CD4-positive, alpha-beta T cell (primary cell): ENCODE measurements at regions not wholly inside any gene's neighbourhood (a gene's known extent, or its start where the extent isn't known, plus 50 kb on each side); places are given as distances from the start of the nearest gene placed in this dataset.

ENCODE experiments used
- ATAC-seq: fragments of 200-7000 bp; cut with Tn5 transposase; one replicate; pipeline ENCODE4 v1.10.0; 2022; ENCODE audit warnings: mild to moderate bottlenecking; ENCODE audit not compliant: poor library complexity
- CTCF ChIA-PET: fragments of 350-600 bp; sonication (Branson Sonifier 250); formaldehyde crosslinking; loops from one replicate; lab custom pipeline; 2021; ENCODE audit warnings: antibody characterized with exemption, inconsistent platforms; lab: Charles Lee
- POLR2A ChIA-PET: fragments of 350-600 bp; sonication (Branson Sonifier 250); formaldehyde crosslinking; loops from one replicate; lab custom pipeline; 2021; ENCODE audit warnings: antibody characterized with exemption, inconsistent platforms; lab: Charles Lee
- DNase-seq, 14 experiments: peaks; one replicate each; pipeline ENCODE4 v3.0.0-alpha.2; 2013 to 2020; ENCODE audit warnings: mixed read lengths in 2 of 14
- H3K27ac ChIP-seq, 2 donors: one replicate each; pipeline versions ENCODE4 v1.5.1 to v1.7.0; 2013; ENCODE audit warnings: low read length in 2 of 2, low read depth in 1 of 2, mild to moderate bottlenecking in 1 of 2
- H3K27me3 ChIP-seq, 2 experiments: 1 replicate in 1 of 2; 2 replicates in 1 of 2; pipeline versions ENCODE4 v1.6.1 to v1.7.0; 2013; ENCODE audit warnings: low read length in 2 of 2, control low read depth in 1 of 2, mild to moderate bottlenecking in 1 of 2, moderate library complexity in 1 of 2; ENCODE audit not compliant: insufficient read depth in 2 of 2, control insufficient read depth in 1 of 2
- H3K36me3 ChIP-seq: one replicate; pipeline ENCODE4 v1.6.1; 2013; ENCODE audit warnings: low read length, control low read depth; ENCODE audit not compliant: insufficient read depth
- H3K4me1 ChIP-seq: one replicate; pipeline ENCODE4 v1.6.1; 2013; ENCODE audit warnings: low read length, control low read depth; ENCODE audit not compliant: insufficient read depth
- H3K4me3 ChIP-seq: one replicate; pipeline ENCODE4 v1.5.1; 2013; ENCODE audit warnings: mild to moderate bottlenecking, low read length, moderate library complexity
- H3K9me3 ChIP-seq, 2 experiments: 1 replicate in 1 of 2; 2 replicates in 1 of 2; pipeline versions ENCODE4 v1.6.1 to v1.7.0; 2013; ENCODE audit warnings: low read length in 2 of 2, mild to moderate bottlenecking in 2 of 2, control low read depth in 1 of 2, moderate library complexity in 1 of 2; ENCODE audit not compliant: control insufficient read depth in 1 of 2, insufficient read depth in 1 of 2
- H3K27ac Mint-ChIP-seq: one replicate; pipeline ENCODE4 v1.8.0; 2020; ENCODE audit warnings: mixed read lengths
- H3K27me3 Mint-ChIP-seq: one replicate; pipeline ENCODE4 v1.8.0; 2021; ENCODE audit warnings: mixed read lengths
- H3K36me3 Mint-ChIP-seq: one replicate; pipeline ENCODE4 v1.8.0; 2021; ENCODE audit warnings: low read depth, mixed read lengths
- H3K4me1 Mint-ChIP-seq: one replicate; pipeline ENCODE4 v1.8.0; 2021; ENCODE audit warnings: low read depth, mixed read lengths
- H3K4me3 Mint-ChIP-seq: one replicate; pipeline ENCODE4 v1.8.0; 2020; ENCODE audit warnings: mild to moderate bottlenecking, mixed read lengths
- H3K9me3 Mint-ChIP-seq: one replicate; pipeline ENCODE4 v1.8.0; 2020; ENCODE audit warnings: mixed read lengths
- intact Hi-C, 2 experiments: fragments of 100-400 bp; cut with DNase I in 1 of 2; cut with micrococcal nuclease in 1 of 2; formaldehyde crosslinking; loops; one replicate each; pipeline versions ENCODE4 v1.15.1 to v1.9.0; 2023 to 2025; cut with DNase I, micrococcal nuclease
- TF ChIP-seq, protein P1 (sequence below): fragments of 200-600 bp; IDR thresholded peaks from one replicate; pipeline ENCODE4 v1.8.0; 2022; ENCODE audit warnings: antibody characterized with exemption, mild to moderate bottlenecking

DNA sequence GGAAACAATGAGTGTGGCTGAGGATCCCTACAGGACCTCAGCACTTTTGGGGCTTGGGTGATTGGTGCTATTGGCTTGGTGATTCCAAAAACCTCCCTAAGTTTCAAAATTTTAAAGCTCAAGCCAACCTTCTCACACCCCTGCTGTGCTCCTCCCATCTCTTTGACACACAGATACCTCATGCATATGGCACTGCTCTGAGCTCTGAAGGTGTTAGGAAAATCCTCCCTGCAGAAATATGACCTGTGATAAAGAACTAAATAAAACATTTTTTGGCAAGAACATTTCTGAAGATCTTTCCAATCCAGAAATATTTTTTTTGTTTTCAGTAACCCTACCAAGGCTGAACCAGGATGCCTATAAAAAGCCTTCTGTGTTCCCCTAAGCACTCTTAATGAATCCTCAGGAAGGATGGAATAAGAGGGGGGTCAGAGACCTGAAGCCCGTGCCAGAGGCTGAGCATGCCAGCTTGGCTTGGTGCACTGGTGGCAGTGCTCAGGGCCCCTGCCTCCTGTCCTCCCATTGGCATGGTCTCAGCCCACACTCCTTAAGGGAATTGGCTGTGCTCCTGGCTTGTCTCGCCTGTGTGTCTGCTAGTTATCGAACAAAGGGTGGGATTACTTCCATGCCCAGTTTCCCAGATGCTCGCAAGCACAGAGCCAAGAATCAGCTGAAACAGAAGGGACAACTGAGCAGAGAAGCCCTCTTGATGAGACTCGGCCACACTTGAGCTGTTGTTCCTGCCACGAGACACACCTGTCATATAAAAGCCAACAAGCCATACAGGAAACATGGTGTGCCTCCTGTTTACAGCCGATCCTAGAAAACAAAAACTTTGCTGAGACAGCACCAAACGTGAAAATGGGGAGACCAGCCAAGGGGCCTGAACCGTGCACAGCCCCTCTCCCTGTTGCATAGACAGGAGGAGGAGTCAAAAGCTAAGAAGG lies 132.7 kb upstream of the EEA1 start:
- Histone ChIP-seq H3K27me3 (peaks cover 0 to 11% of the 10 kb centered on the region in 2 experiments), H3K4me1 (no peaks in the 10 kb centered on the region), H3K9me3 (no peaks in the 10 kb centered on the region), H3K4me3 (no peak overlapping the region), H3K27ac (no peak overlapping the region), H3K36me3 (no peaks in the 10 kb centered on the region)
- TF ChIP-seq, protein P1, sequence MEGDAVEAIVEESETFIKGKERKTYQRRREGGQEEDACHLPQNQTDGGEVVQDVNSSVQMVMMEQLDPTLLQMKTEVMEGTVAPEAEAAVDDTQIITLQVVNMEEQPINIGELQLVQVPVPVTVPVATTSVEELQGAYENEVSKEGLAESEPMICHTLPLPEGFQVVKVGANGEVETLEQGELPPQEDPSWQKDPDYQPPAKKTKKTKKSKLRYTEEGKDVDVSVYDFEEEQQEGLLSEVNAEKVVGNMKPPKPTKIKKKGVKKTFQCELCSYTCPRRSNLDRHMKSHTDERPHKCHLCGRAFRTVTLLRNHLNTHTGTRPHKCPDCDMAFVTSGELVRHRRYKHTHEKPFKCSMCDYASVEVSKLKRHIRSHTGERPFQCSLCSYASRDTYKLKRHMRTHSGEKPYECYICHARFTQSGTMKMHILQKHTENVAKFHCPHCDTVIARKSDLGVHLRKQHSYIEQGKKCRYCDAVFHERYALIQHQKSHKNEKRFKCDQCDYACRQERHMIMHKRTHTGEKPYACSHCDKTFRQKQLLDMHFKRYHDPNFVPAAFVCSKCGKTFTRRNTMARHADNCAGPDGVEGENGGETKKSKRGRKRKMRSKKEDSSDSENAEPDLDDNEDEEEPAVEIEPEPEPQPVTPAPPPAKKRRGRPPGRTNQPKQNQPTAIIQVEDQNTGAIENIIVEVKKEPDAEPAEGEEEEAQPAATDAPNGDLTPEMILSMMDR: no peak
- Mint-ChIP-seq H3K36me3 (no peaks in the 10 kb centered on the region), H3K27me3 (peaks cover 31% of the 10 kb centered on the region), H3K4me3 (no peak overlapping the region), H3K27ac (no peak overlapping the region), H3K9me3 (no peaks in the 10 kb centered on the region), H3K4me1 (no peaks in the 10 kb centered on the region)
- ATAC-seq (no peak), DNase-seq (no peak)
- POLR2A ChIA-PET: no interaction called here
- CTCF ChIA-PET: no interaction called here
- intact Hi-C loops: no loop called here

GRCh38 chr12:93065896-93066295 lies 136.8 kb upstream of the EEA1 start:
- H3K9me3 Mint-ChIP-seq: no peaks in the 10 kb centered on the region
- no peak overlapping the region for H3K27ac Mint-ChIP-seq
- POLR2A ChIA-PET: no interaction called here
- H3K4me1 ChIP-seq: no peaks in the 10 kb centered on the region
- no peaks in the 10 kb centered on the region for H3K36me3 ChIP-seq
- DNase-seq (no peak), ATAC-seq (no peak)
- TF ChIP-seq, protein P1: no peak
- CTCF ChIA-PET: no interaction called here
- H3K27ac ChIP-seq: no peak overlapping the region
- H3K27me3 Mint-ChIP-seq: peaks cover 20% of the 10 kb centered on the region
- H3K9me3 ChIP-seq: no peaks in the 10 kb centered on the region
- intact Hi-C loops: no loop called here
- H3K27me3 ChIP-seq: peaks cover 0 to 10% of the 10 kb centered on the region in 2 experiments
- no peak overlapping the region for H3K4me3 Mint-ChIP-seq
- H3K4me1 Mint-ChIP-seq: no peaks in the 10 kb centered on the region
- no peak overlapping the region for H3K4me3 ChIP-seq
- H3K36me3 Mint-ChIP-seq: no peaks in the 10 kb centered on the region

- intact Hi-C loops: no loop called here
- H3K4me3 ChIP-seq: no peak overlapping the region
- DNase-seq: no peak
- no peaks in the 10 kb centered on the region for H3K27me3 ChIP-seq
- no peaks in the 10 kb centered on the region for H3K4me1 ChIP-seq
- Mint-ChIP-seq H3K36me3 (no peaks in the 10 kb centered on the region), H3K9me3 (no peaks in the 10 kb centered on the region), H3K4me3 (no peak overlapping the region), H3K27me3 (no peaks in the 10 kb centered on the region), H3K27ac (no peak overlapping the region), H3K4me1 (no peaks in the 10 kb centered on the region)
- H3K36me3 ChIP-seq: no peaks in the 10 kb centered on the region
- no peak for ATAC-seq
- TF ChIP-seq, protein P1: no peak
- CTCF ChIA-PET: no interaction called here
- POLR2A ChIA-PET: interaction anchor here (0.5 kb wide), 1 partner anchor 119 kb away, joined by 3 read pairs; no protein-coding TSS in a partner anchor
- H3K9me3 ChIP-seq: no peaks in the 10 kb centered on the region
- H3K27ac ChIP-seq: no peak overlapping the region
Measured at GRCh38 chr12:93072340-93072739, 143.2 kb upstream of the EEA1 start.
